ENCODE measurements at regions not wholly inside any gene's neighbourhood (a gene's known extent, or its start where the extent isn't known, plus 50 kb on each side); places are given as distances from the start of the nearest gene placed in this dataset.

DNA sequence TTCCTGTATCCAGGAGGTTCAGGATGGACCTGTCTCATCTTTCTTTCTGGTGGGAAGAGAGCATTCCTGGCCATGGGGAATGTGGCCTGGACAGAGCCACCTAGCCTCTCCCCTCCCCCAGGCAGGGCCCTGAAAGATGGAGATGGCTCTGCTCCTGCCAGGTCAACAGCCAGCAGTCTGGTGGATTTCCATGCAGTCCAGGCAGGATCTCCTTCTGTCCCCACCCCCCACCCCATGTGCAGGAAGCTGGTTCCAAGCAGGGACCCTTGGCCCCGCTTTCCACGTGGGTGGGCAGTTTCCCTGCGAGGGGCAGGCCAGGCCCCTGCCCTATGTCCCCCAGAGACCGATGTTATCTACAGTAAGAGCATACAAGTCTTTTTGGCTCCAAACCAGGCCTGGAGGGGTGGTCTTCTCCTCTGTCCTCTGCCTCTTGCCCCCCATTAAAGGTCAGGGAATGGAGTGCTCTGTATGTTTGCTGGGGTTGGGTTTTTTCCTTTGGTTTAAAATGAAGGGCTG, 240.5 kb downstream of the SEC14L1 start:
- Histone ChIP-seq H3K4me3 (ENCODE audit: insufficient read depth, low read length, poor library complexity, severe bottlenecking) (no peak overlapping the region), H4K20me1 (ENCODE audit: low read depth, low read length) (no peaks in the 10 kb centered on the region), H3K4me2 (ENCODE audit: low read depth, low read length, poor library complexity, severe bottlenecking) (no peak overlapping the region), H3K36me3 (ENCODE audit: low read length) (no peaks in the 10 kb centered on the region), H3K9ac (ENCODE audit: low read length) (no peak overlapping the region), H2AFZ (ENCODE audit: low read depth, low read length, severe bottlenecking) (no peak overlapping the region), H3K27me3 (ENCODE audit: low read length) (no peaks in the 10 kb centered on the region), H3K27ac (ENCODE audit: low read depth, low read length) (no peak overlapping the region), H3F3A (ENCODE audit: insufficient read depth) (no peaks in the 10 kb centered on the region), H3K79me2 (ENCODE audit: insufficient read depth, low read length) (no peaks in the 10 kb centered on the region), H3K9me3 (ENCODE audit: insufficient read depth, low read length) (no peaks in the 10 kb centered on the region), H3K9me2 (replicated peaks; ENCODE audit: insufficient read depth, low read length) (no peaks in the 10 kb centered on the region)
- TF ChIP-seq, protein P1, sequence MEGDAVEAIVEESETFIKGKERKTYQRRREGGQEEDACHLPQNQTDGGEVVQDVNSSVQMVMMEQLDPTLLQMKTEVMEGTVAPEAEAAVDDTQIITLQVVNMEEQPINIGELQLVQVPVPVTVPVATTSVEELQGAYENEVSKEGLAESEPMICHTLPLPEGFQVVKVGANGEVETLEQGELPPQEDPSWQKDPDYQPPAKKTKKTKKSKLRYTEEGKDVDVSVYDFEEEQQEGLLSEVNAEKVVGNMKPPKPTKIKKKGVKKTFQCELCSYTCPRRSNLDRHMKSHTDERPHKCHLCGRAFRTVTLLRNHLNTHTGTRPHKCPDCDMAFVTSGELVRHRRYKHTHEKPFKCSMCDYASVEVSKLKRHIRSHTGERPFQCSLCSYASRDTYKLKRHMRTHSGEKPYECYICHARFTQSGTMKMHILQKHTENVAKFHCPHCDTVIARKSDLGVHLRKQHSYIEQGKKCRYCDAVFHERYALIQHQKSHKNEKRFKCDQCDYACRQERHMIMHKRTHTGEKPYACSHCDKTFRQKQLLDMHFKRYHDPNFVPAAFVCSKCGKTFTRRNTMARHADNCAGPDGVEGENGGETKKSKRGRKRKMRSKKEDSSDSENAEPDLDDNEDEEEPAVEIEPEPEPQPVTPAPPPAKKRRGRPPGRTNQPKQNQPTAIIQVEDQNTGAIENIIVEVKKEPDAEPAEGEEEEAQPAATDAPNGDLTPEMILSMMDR (IDR thresholded peaks at IDR 0.05; ENCODE audit: insufficient read depth, low read length, poor library complexity, severe bottlenecking) = no peak
- no peak for TF ChIP-seq EZH2phosphoT487 (conservative IDR thresholded peaks at IDR 0.05; ENCODE audit: low read length)

- Histone ChIP-seq H3K27ac (ENCODE audit: low read depth, low read length) (no peak overlapping the region), H3K4me3 (ENCODE audit: insufficient read depth, low read length, poor library complexity, severe bottlenecking) (no peak overlapping the region), H3K79me2 (ENCODE audit: insufficient read depth, low read length) (no peaks in the 10 kb centered on the region), H3K9ac (ENCODE audit: low read length) (no peak overlapping the region), H2AFZ (ENCODE audit: low read depth, low read length, severe bottlenecking) (no peak overlapping the region), H3K9me3 (ENCODE audit: insufficient read depth, low read length) (no peaks in the 10 kb centered on the region), H3K4me2 (ENCODE audit: low read depth, low read length, poor library complexity, severe bottlenecking) (no peak overlapping the region), H4K20me1 (ENCODE audit: low read depth, low read length) (no peaks in the 10 kb centered on the region), H3K27me3 (ENCODE audit: low read length) (no peaks in the 10 kb centered on the region), H3F3A (ENCODE audit: insufficient read depth) (no peaks in the 10 kb centered on the region), H3K36me3 (ENCODE audit: low read length) (no peaks in the 10 kb centered on the region), H3K9me2 (replicated peaks; ENCODE audit: insufficient read depth, low read length) (no peaks in the 10 kb centered on the region)
- TF ChIP-seq EZH2phosphoT487 (conservative IDR thresholded peaks at IDR 0.05; ENCODE audit: low read length) = no peak
- TF ChIP-seq, protein P1 (IDR thresholded peaks at IDR 0.05; ENCODE audit: insufficient read depth, low read length, poor library complexity, severe bottlenecking) = no peak
These were observed 241.0 kb downstream of the SEC14L1 start for GRCh38 chr17:77381731-77382130.

- no peaks in the 10 kb centered on the region for H3F3A ChIP-seq (ENCODE audit: insufficient read depth)
- no peaks in the 10 kb centered on the region for H3K9me3 ChIP-seq (ENCODE audit: insufficient read depth, low read length)
- no peak overlapping the region for H3K4me3 ChIP-seq (ENCODE audit: insufficient read depth, low read length, poor library complexity, severe bottlenecking)
- H3K36me3 ChIP-seq (ENCODE audit: low read length) = no peaks in the 10 kb centered on the region
- H3K9ac ChIP-seq (ENCODE audit: low read length) = no peak overlapping the region
- no peak overlapping the region for H2AFZ ChIP-seq (ENCODE audit: low read depth, low read length, severe bottlenecking)
- no peaks in the 10 kb centered on the region for H3K27me3 ChIP-seq (ENCODE audit: low read length)
- TF ChIP-seq, protein P1 (IDR thresholded peaks at IDR 0.05; ENCODE audit: insufficient read depth, low read length, poor library complexity, severe bottlenecking) = no peak
- no peak for TF ChIP-seq EZH2phosphoT487 (conservative IDR thresholded peaks at IDR 0.05; ENCODE audit: low read length)
- no peaks in the 10 kb centered on the region for H3K79me2 ChIP-seq (ENCODE audit: insufficient read depth, low read length)
- H3K27ac ChIP-seq (ENCODE audit: low read depth, low read length) = no peak overlapping the region
- H3K4me2 ChIP-seq (ENCODE audit: low read depth, low read length, poor library complexity, severe bottlenecking) = no peak overlapping the region
- H3K9me2 ChIP-seq (replicated peaks; ENCODE audit: insufficient read depth, low read length) = no peaks in the 10 kb centered on the region
- no peaks in the 10 kb centered on the region for H4K20me1 ChIP-seq (ENCODE audit: low read depth, low read length)
These were observed 241.7 kb downstream of the SEC14L1 start for GRCh38 chr17:77382356-77382911.
